ENCODE measurements at regions not wholly inside any gene's neighbourhood (a gene's known extent, or its start where the extent isn't known, plus 50 kb on each side); places are given as distances from the start of the nearest gene placed in this dataset.
"Not testable (repeated sequence)": the region's sequence is repeated elsewhere in the genome, so short reads cannot be mapped to it uniquely, and the experiment has no call there.

GRCh38 chrX:65928522-65928921, 111.4 kb downstream of the VSIG4 start:
- no peaks in the 10 kb centered on the region for H3K36me3 ChIP-seq (ENCODE audit: insufficient read depth, low read length, poor library complexity, severe bottlenecking)
- ChIA-PET POLR2A (ENCODE audit: low non-redundant PET) (no interaction called here), CTCF (no interaction called here)
- no peak overlapping the region for H3K4me3 ChIP-seq (ENCODE audit: low read depth, low read length, poor library complexity, severe bottlenecking)
- TF ChIP-seq EZH2 (IDR thresholded peaks at IDR 0.05; ENCODE audit: borderline replicate concordance, low read depth, low read length, poor library complexity, severe bottlenecking) (no peak), CTCF (conservative IDR thresholded peaks at IDR 0.05; ENCODE audit: low read depth, low read length) (no peak)
- no peaks in the 10 kb centered on the region for H3K27me3 ChIP-seq (replicated peaks; ENCODE audit: insufficient read depth, low read depth, low read length, poor library complexity)
- DNase-seq (ENCODE audit: low spot score), result no peak
- BruUV-seq (replicated peaks), result no TSS peak
- no peaks in the 10 kb centered on the region for H3K4me1 ChIP-seq (ENCODE audit: insufficient read depth, low read length, poor library complexity, severe bottlenecking)
- intact Hi-C loops (cut with micrococcal nuclease; ENCODE audit: unreplicated experiment), result no loop called here
- no peaks in the 10 kb centered on the region for H3K9me3 ChIP-seq (ENCODE audit: low read depth, low read length, poor library complexity, severe bottlenecking)
- H3K27ac ChIP-seq (ENCODE audit: low read depth, low read length, poor library complexity, severe bottlenecking), result no peak overlapping the region

GRCh38 chrX:65927386-65927785, 112.5 kb downstream of the VSIG4 start:
- H3K4me1 ChIP-seq (ENCODE audit: insufficient read depth, low read length, poor library complexity, severe bottlenecking); intact Hi-C loops (cut with micrococcal nuclease; ENCODE audit: unreplicated experiment); CTCF ChIA-PET; H3K4me3 ChIP-seq (ENCODE audit: low read depth, low read length, poor library complexity, severe bottlenecking); DNase-seq (ENCODE audit: low spot score); H3K27ac ChIP-seq (ENCODE audit: low read depth, low read length, poor library complexity, severe bottlenecking); H3K9me3 ChIP-seq (ENCODE audit: low read depth, low read length, poor library complexity, severe bottlenecking); H3K27me3 ChIP-seq (replicated peaks; ENCODE audit: insufficient read depth, low read depth, low read length, poor library complexity); POLR2A ChIA-PET (ENCODE audit: low non-redundant PET); H3K36me3 ChIP-seq (ENCODE audit: insufficient read depth, low read length, poor library complexity, severe bottlenecking); BruUV-seq (replicated peaks): not testable (repeated sequence)

GRCh38 chrX:65926095-65927019, 113.5 kb downstream of the VSIG4 start:
- intact Hi-C loops (cut with micrococcal nuclease; ENCODE audit: unreplicated experiment), result no loop called here
- no peak for DNase-seq (ENCODE audit: low spot score)
- Histone ChIP-seq H3K27me3 (replicated peaks; ENCODE audit: insufficient read depth, low read depth, low read length, poor library complexity) (no peaks in the 10 kb centered on the region), H3K27ac (ENCODE audit: low read depth, low read length, poor library complexity, severe bottlenecking) (no peak overlapping the region), H3K9me3 (ENCODE audit: low read depth, low read length, poor library complexity, severe bottlenecking) (no peaks in the 10 kb centered on the region), H3K4me3 (ENCODE audit: low read depth, low read length, poor library complexity, severe bottlenecking) (no peak overlapping the region), H3K4me1 (ENCODE audit: insufficient read depth, low read length, poor library complexity, severe bottlenecking) (no peaks in the 10 kb centered on the region), H3K36me3 (ENCODE audit: insufficient read depth, low read length, poor library complexity, severe bottlenecking) (no peaks in the 10 kb centered on the region)
- TF ChIP-seq EZH2 (IDR thresholded peaks at IDR 0.05; ENCODE audit: borderline replicate concordance, low read depth, low read length, poor library complexity, severe bottlenecking) (no peak), CTCF (conservative IDR thresholded peaks at IDR 0.05; ENCODE audit: low read depth, low read length) (no peak)
- ChIA-PET CTCF (no interaction called here), POLR2A (ENCODE audit: low non-redundant PET) (no interaction called here)
- BruUV-seq (replicated peaks), result no TSS peak

- CTCF ChIA-PET, result no interaction called here
- intact Hi-C loops (cut with micrococcal nuclease; ENCODE audit: unreplicated experiment), result no loop called here
- Histone ChIP-seq H3K27ac (ENCODE audit: low read depth, low read length, poor library complexity, severe bottlenecking) (no peak overlapping the region), H3K4me3 (ENCODE audit: low read depth, low read length, poor library complexity, severe bottlenecking) (no peak overlapping the region), H3K27me3 (replicated peaks; ENCODE audit: insufficient read depth, low read depth, low read length, poor library complexity) (no peaks in the 10 kb centered on the region), H3K9me3 (ENCODE audit: low read depth, low read length, poor library complexity, severe bottlenecking) (no peaks in the 10 kb centered on the region), H3K36me3 (ENCODE audit: insufficient read depth, low read length, poor library complexity, severe bottlenecking) (no peaks in the 10 kb centered on the region), H3K4me1 (ENCODE audit: insufficient read depth, low read length, poor library complexity, severe bottlenecking) (no peaks in the 10 kb centered on the region)
- no TSS peak for BruUV-seq (replicated peaks)
- POLR2A ChIA-PET (ENCODE audit: low non-redundant PET), result no interaction called here
- TF ChIP-seq CTCF (conservative IDR thresholded peaks at IDR 0.05; ENCODE audit: low read depth, low read length), result no peak
- TF ChIP-seq EZH2 (IDR thresholded peaks at IDR 0.05; ENCODE audit: borderline replicate concordance, low read depth, low read length, poor library complexity, severe bottlenecking), result no peak
- DNase-seq (ENCODE audit: low spot score), result no peak
These were observed 114.3 kb downstream of the VSIG4 start for GRCh38 chrX:65925592-65925991.
